ENCODE measurements at regions not wholly inside any gene's neighbourhood (a gene's known extent, or its start where the extent isn't known, plus 50 kb on each side); places are given as distances from the start of the nearest gene placed in this dataset.

- Histone ChIP-seq H3K36me3 (ENCODE audit: insufficient read depth, low read length) (no peaks in the 10 kb centered on the region), H4K20me1 (ENCODE audit: insufficient read depth, low read length, poor library complexity, severe bottlenecking) (no peaks in the 10 kb centered on the region), H3K4me1 (ENCODE audit: insufficient read depth, low read length, poor library complexity, severe bottlenecking) (no peaks in the 10 kb centered on the region), H3K9ac (ENCODE audit: low read depth, low read length, poor library complexity, severe bottlenecking) (no peak overlapping the region), H3K79me2 (ENCODE audit: insufficient read depth, low read length) (no peaks in the 10 kb centered on the region), H3K4me2 (ENCODE audit: low read depth, low read length, poor library complexity, severe bottlenecking) (no peak overlapping the region), H3K9me3 (ENCODE audit: insufficient read depth, low read depth, low read length) (no peaks in the 10 kb centered on the region), H2AFZ (ENCODE audit: low read length) (no peak overlapping the region), H3F3A (ENCODE audit: low read depth) (no peaks in the 10 kb centered on the region), H3K27me3 (ENCODE audit: insufficient read depth, low read length, poor library complexity, severe bottlenecking) (no peaks in the 10 kb centered on the region), H3K4me3 (ENCODE audit: low read length, poor library complexity, severe bottlenecking) (no peak overlapping the region), H3K9me2 (replicated peaks; ENCODE audit: low read depth, low read length) (no peaks in the 10 kb centered on the region)
- TF ChIP-seq CTCF (conservative IDR thresholded peaks at IDR 0.05; ENCODE audit: low read length) = no peak
- TF ChIP-seq EZH2phosphoT487 (IDR thresholded peaks at IDR 0.05; ENCODE audit: borderline replicate concordance) = no peak
These were observed 624.4 kb upstream of the ARGLU1 start for GRCh38 chr13:107192289-107192688.

DNA sequence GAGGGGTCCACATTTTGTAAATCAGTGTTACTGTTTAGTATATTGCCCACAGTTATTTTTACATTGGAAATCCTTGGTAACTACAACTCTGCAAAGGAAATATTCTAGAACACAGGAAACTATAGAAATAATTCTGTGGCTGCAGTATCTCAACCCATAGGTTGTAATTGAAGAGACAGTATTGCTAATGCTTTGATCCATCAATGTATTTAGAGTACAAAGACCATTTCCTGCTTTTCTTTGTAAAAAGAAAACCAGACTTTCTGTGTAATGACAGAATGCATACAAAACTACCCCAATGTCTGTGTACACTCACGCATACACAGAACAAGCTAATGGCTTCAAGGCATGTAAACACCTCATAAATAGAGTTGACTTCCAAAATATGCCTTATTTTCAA is 622.1 kb upstream of the ARGLU1 start:
- Histone ChIP-seq H3K4me2 (ENCODE audit: low read depth, low read length, poor library complexity, severe bottlenecking) (no peak overlapping the region), H3K9me3 (ENCODE audit: insufficient read depth, low read depth, low read length) (no peaks in the 10 kb centered on the region), H3K4me1 (ENCODE audit: insufficient read depth, low read length, poor library complexity, severe bottlenecking) (no peaks in the 10 kb centered on the region), H3F3A (ENCODE audit: low read depth) (no peaks in the 10 kb centered on the region), H4K20me1 (ENCODE audit: insufficient read depth, low read length, poor library complexity, severe bottlenecking) (no peaks in the 10 kb centered on the region), H3K27me3 (ENCODE audit: insufficient read depth, low read length, poor library complexity, severe bottlenecking) (no peaks in the 10 kb centered on the region), H3K9ac (ENCODE audit: low read depth, low read length, poor library complexity, severe bottlenecking) (no peak overlapping the region), H2AFZ (ENCODE audit: low read length) (no peak overlapping the region), H3K4me3 (ENCODE audit: low read length, poor library complexity, severe bottlenecking) (no peak overlapping the region), H3K79me2 (ENCODE audit: insufficient read depth, low read length) (no peaks in the 10 kb centered on the region), H3K36me3 (ENCODE audit: insufficient read depth, low read length) (no peaks in the 10 kb centered on the region), H3K9me2 (replicated peaks; ENCODE audit: low read depth, low read length) (no peaks in the 10 kb centered on the region)
- TF ChIP-seq CTCF (conservative IDR thresholded peaks at IDR 0.05; ENCODE audit: low read length) = no peak
- no peak for TF ChIP-seq EZH2phosphoT487 (IDR thresholded peaks at IDR 0.05; ENCODE audit: borderline replicate concordance)

GRCh38 chr13:107185889-107186288 is 618.0 kb upstream of the ARGLU1 start:
- H3K9me3 ChIP-seq (ENCODE audit: insufficient read depth, low read depth, low read length) = no peaks in the 10 kb centered on the region
- H3K79me2 ChIP-seq (ENCODE audit: insufficient read depth, low read length) = no peaks in the 10 kb centered on the region
- no peaks in the 10 kb centered on the region for H3K36me3 ChIP-seq (ENCODE audit: insufficient read depth, low read length)
- no peak overlapping the region for H3K9ac ChIP-seq (ENCODE audit: low read depth, low read length, poor library complexity, severe bottlenecking)
- no peaks in the 10 kb centered on the region for H4K20me1 ChIP-seq (ENCODE audit: insufficient read depth, low read length, poor library complexity, severe bottlenecking)
- no peak overlapping the region for H2AFZ ChIP-seq (ENCODE audit: low read length)
- no peaks in the 10 kb centered on the region for H3K4me1 ChIP-seq (ENCODE audit: insufficient read depth, low read length, poor library complexity, severe bottlenecking)
- no peaks in the 10 kb centered on the region for H3K9me2 ChIP-seq (replicated peaks; ENCODE audit: low read depth, low read length)
- no peak for TF ChIP-seq EZH2phosphoT487 (IDR thresholded peaks at IDR 0.05; ENCODE audit: borderline replicate concordance)
- TF ChIP-seq CTCF (conservative IDR thresholded peaks at IDR 0.05; ENCODE audit: low read length) = no peak
- H3F3A ChIP-seq (ENCODE audit: low read depth) = no peaks in the 10 kb centered on the region
- H3K27me3 ChIP-seq (ENCODE audit: insufficient read depth, low read length, poor library complexity, severe bottlenecking) = no peaks in the 10 kb centered on the region
- H3K4me2 ChIP-seq (ENCODE audit: low read depth, low read length, poor library complexity, severe bottlenecking) = no peak overlapping the region
- no peak overlapping the region for H3K4me3 ChIP-seq (ENCODE audit: low read length, poor library complexity, severe bottlenecking)
